ENCODE measurements at regions not wholly inside any gene's neighbourhood (a gene's known extent, or its start where the extent isn't known, plus 50 kb on each side); places are given as distances from the start of the nearest gene placed in this dataset.

- DNase-seq (ENCODE audit: low read depth in 4 of 4, low spot score in 3 of 4): no peak
Observed at GRCh38 chr7:42858570-42858969, 53.3 kb downstream of the C7orf25 start.

GRCh38 chr7:42856605-42856987, 55.3 kb downstream of the C7orf25 start:
- DNase-seq (ENCODE audit: low read depth in 4 of 4, low spot score in 3 of 4): no peak

- no peak for DNase-seq (ENCODE audit: low read depth in 4 of 4, low spot score in 3 of 4)
Observed at GRCh38 chr7:42854571-42855118, 57.2 kb downstream of the C7orf25 start.

DNA sequence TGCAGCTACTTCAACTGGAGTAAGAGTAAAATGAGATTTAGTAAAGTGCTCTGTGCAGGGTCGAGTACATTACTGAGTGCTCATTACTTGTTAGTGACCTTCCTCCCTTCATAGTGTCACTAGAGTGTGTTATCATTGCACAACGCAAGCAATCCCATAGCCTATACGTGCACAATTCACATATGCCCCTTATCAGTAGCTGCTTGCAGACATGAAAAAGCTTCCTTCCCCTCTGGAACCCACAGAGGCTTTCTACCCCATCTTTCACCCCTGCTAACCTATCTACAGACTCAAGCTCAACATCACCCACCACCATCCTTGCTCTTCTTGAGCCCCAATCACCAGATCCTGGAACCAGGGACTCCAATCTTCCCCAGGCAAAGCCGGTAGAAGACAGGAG, 59.3 kb downstream of the C7orf25 start:
- no peak for DNase-seq (ENCODE audit: low read depth in 4 of 4, low spot score in 3 of 4)

GRCh38 chr7:42843205-42843800, 68.6 kb downstream of the C7orf25 start:
- no peak for DNase-seq (ENCODE audit: low read depth in 4 of 4, low spot score in 3 of 4)

DNA sequence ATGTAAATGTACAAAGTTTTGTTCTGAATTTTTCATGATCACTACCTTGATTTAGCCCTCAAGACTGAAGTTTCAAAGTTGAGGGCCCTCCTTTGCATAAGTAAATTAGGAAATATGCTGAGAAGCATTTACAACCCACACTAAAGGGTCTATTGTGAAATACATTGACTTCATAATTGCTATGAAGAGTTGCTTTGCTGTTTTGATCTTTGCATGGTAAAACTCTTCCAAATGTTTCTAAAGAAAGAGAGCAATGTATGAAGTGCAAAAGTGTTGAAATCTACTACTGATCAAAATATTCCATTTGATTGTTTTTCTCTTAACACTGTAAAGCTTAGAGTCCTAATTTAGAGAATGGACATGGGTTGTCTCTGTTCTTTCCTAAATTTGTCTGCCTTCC, 77.2 kb downstream of the C7orf25 start:
- DNase-seq (ENCODE audit: low read depth in 4 of 4, low spot score in 3 of 4): no peak

DNA sequence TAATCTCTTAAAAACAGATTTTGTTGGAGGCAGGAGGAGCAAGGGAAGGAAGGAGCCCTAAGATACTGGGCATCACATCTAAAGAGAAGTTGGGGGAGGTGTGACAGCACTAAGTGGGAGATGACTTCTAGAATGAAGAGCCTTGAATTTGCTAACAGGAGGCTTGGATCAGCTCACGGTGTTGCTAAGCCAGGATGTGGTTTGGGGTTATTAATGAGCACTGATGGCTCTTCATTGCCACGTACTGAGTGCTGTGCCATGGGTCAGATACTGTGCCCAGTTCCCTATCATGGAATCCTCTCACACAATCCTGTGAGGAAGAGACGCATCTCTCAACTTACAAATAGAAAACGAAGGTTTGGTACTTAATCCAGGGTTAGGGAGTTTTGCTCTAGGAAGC, 78.5 kb downstream of the C7orf25 start:
- no peak for DNase-seq (ENCODE audit: low read depth in 4 of 4, low spot score in 3 of 4)

- DNase-seq (ENCODE audit: low read depth in 4 of 4, low spot score in 3 of 4): no peak
Observed at GRCh38 chr7:42832667-42833066, 79.2 kb downstream of the C7orf25 start.

DNA sequence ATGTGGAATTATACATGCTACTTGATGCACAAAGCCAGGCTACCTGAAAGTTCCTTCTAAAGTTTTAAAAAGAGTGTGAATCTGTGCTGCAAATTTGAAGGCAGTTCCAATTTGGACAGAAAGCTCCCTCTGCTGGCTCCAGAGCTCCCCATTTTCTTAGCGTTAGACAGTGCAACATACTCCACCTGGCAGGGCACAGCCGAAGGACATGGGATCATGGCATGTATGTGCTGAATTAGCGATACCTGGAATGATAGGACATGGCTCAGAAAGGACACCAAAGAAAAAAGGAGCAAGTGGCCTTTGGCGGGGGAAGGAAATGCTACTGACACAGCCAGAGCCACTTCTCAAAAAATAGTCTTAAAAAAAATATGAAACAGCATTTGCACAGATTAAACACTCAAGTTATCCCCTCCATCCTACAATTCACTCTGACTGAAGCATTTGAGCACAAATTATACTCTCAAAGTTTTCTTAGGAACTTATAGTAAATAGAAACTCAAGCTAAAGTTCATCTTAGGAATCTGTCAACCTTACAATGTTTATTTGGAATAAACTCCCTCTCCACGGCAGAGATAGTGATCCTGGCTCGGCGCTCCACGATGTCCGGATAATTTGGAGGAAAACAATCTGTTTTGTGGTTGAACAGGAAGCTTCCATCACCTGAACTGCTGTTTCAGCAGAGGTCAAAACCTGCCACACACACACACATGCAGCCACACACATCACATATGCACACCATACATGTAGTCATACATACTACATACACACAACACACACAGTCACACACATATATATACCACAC, 80.0 kb downstream of the C7orf25 start:
- DNase-seq (ENCODE audit: low read depth in 4 of 4, low spot score in 3 of 4): peak in 1 of 4 donors; percentile 42

DNA sequence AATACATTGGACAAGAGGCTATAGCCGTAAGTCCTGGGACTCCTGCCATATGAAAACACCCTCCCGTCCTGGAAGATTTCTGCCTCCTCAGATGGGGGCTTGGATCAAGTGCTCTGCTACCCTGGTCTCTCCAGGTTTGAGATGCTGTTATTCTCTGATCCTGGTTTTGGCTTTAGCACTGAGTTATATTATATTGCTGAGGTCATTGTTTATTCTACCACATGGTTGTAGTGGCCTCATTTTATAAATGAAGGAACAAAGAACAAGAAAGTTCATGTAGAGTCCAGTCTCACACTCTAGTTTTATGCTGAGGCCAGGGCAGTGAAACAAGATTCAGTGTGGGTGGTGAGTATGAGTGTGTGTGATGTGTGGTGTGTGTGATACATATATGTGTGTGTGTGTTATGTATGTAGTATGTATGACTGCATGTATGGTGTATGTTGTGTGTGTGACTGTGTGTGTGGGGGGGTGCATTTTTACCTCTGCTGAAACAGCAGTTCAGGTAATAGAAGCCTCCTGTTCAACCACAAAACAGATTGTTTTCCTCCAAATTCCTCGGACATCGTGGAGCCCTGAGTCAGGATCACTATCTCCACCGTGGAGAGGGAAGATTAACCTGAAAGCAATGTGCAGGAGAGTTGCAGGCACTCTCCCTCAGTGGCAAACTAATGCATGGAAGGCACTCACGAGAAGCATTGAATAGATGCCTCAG, 80.7 kb downstream of the C7orf25 start:
- no peak for DNase-seq (ENCODE audit: low read depth in 4 of 4, low spot score in 3 of 4)

DNA sequence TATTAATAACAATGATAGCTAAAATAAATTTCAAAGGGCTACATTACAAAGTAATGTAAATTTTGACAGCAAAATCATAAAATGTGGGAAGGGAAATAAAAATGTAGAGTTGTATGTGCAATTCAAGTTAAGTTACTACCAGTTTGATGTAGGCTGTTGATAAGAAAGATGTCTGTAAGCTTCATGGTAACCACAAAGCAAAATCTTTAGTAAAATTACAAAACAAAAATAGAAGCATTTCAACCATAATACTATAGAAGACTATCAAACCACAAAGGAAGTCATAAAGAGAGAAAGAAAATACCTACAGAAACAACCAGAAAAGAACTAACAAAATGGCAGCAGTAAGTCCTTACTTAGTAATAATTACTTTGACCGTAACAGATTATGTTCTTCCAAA, 99.1 kb downstream of the C7orf25 start:
- no peak for DNase-seq (ENCODE audit: low read depth in 4 of 4, low spot score in 3 of 4)

GRCh38 chr7:42805601-42806000, 106.3 kb downstream of the C7orf25 start:
- DNase-seq (ENCODE audit: low read depth in 4 of 4, low spot score in 3 of 4): no peak

- DNase-seq (ENCODE audit: low read depth in 4 of 4, low spot score in 3 of 4): no peak
Observed at GRCh38 chr7:42794673-42795072, 117.2 kb downstream of the C7orf25 start.

DNA sequence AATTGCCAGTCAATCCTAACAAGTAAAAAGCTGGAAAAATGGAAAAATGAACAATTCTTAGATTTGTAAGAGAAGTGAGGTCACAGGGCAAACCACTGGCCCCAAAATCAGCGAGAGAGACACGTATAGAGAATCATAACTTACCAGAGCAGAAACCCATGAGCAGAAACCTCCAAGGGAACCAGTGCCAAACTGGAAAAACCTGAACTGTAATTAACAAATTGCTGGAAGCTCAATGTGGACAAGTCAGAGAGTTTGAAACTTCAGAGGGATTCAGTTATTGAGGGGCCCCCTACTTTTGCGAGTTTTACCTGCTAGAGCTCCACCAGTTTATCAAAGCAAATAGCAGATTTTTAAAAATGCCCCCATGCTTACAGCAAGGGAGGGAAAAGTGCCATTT, 119.0 kb downstream of the C7orf25 start:
- DNase-seq (ENCODE audit: low read depth in 4 of 4, low spot score in 3 of 4): no peak

DNA sequence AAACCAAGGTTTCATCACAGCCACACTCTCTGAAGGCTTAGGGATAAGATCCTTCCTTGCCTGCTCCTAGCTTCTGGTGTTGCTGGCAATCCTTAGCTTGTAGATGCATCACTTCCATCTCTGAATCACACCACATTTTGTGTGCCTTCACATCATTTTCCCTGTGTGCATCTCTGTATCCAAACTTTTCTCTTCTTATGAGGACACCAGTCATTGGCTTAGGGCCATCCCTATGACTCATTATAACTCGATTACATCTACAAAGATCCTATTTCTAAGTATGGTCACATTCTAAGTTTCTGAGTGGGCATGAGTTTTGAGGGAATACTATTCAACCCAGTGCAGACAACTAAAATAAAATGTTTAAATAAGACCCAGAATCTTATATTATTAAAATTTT, 121.7 kb downstream of the C7orf25 start:
- DNase-seq (ENCODE audit: low read depth in 4 of 4, low spot score in 3 of 4): no peak

- DNase-seq (ENCODE audit: low read depth in 4 of 4, low spot score in 3 of 4): no peak
Observed at GRCh38 chr7:42774436-42774835, 137.4 kb downstream of the C7orf25 start.

GRCh38 chr7:42770114-42770513, 141.8 kb downstream of the C7orf25 start:
- no peak for DNase-seq (ENCODE audit: low read depth in 4 of 4, low spot score in 3 of 4)

DNA sequence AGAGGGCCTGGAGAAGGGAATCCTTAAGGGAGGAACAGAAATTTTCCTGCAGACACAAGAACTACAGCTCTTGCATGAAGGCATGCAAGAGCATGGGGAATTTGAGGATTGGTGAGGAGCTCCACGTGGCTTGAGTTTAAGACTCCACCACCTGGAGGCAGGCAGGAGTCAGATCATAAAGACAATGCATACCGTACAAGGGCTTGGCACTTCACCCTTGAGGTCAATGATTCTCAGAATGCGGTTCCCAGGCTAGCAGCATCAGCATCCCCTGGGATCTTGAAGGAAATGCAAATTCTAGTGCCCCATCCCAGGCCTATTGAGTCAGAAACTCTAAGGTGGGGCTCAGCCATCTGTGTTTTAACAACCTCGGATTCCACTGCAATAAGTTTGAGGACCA, 143.8 kb downstream of the C7orf25 start:
- no peak for DNase-seq (ENCODE audit: low read depth in 4 of 4, low spot score in 3 of 4)

DNA sequence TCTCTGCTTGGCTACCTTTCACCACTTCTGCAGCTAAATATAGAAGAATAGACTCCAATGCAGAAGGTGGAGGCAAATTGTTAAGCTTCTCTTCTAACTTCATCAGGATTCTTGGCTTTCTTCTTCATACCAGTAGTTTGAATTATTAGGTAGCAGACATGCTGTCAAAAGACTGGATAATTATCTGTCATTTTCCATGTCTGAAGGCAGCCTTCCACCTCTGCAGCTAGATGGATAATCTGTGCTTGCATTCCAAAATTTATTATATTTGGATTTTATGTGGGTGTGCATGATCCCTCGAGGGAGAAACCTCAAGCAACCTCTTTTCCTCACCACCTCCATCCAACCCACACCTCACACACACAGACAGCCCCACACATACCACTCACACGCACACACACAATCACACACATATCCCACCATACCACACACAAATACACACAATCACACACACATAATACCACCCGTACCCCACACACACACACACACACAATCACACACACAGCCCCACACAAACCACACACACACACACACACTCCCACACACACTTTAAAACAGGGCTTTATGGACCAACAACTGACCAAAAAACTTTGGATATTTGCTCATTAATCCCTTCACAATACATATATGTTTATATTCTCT, 145.0 kb downstream of the C7orf25 start:
- no peak for DNase-seq (ENCODE audit: low read depth in 4 of 4, low spot score in 3 of 4)

- no peak for DNase-seq (ENCODE audit: low read depth in 4 of 4, low spot score in 3 of 4)
Observed at GRCh38 chr7:42765931-42766330, 145.9 kb downstream of the C7orf25 start.

GRCh38 chr7:42763137-42763551, 148.7 kb downstream of the C7orf25 start:
- DNase-seq (ENCODE audit: low read depth in 4 of 4, low spot score in 3 of 4): no peak
